VCaP (cell line): ENCODE measurements at regions not wholly inside any gene's neighbourhood (a gene's known extent, or its start where the extent isn't known, plus 50 kb on each side); places are given as distances from the start of the nearest gene placed in this dataset.

ENCODE experiments used
- H3K27ac ChIP-seq: fragments of 450-650 bp; 2 replicates; pipeline ENCODE4 v1.5.1; 2017
- CTCF ChIP-seq: fragments of 450-650 bp; conservative IDR thresholded peaks from 2 replicates; pipeline ENCODE4 v1.5.1; 2017; ENCODE audit warnings: mild to moderate bottlenecking, moderate library complexity

- no peak for TF ChIP-seq CTCF
- H3K27ac ChIP-seq = no peak overlapping the region
These were observed 448.7 kb upstream of the HNRNPA3 start for GRCh38 chr2:176763851-176764404.

GRCh38 chr2:176764921-176765320 is 447.7 kb upstream of the HNRNPA3 start:
- H3K27ac ChIP-seq = no peak overlapping the region
- TF ChIP-seq CTCF = no peak

DNA sequence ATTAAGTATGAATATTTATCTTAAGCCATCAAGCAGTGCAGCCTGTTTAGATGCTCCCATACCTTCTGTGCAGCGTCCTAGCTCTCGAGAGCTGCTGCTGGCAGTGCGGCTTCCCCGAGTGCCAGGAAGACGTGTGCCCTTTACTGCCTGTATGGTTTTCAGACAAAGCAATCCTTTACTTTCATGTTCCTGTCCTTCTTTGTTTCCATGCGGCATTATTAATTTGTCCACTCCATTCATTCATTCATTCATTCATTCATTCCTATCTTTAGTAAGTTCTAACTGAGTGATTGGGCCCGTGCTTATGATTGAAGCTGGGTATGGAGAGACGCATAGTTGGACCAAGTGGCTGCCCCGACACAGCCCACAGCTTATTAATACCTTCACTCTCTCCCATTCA is 446.6 kb upstream of the HNRNPA3 start:
- H3K27ac ChIP-seq = no peak overlapping the region
- TF ChIP-seq CTCF = no peak

- TF ChIP-seq CTCF = no peak
These were observed 444.4 kb upstream of the HNRNPA3 start for GRCh38 chr2:176768185-176768584.

GRCh38 chr2:176769021-176769420 is 443.6 kb upstream of the HNRNPA3 start:
- TF ChIP-seq CTCF = no peak
- H3K27ac ChIP-seq = no peak overlapping the region

More at GRCh38 chr2:176768185-176768584, 444.4 kb upstream of the HNRNPA3 start:
- H3K27ac ChIP-seq = no peak overlapping the region

DNA sequence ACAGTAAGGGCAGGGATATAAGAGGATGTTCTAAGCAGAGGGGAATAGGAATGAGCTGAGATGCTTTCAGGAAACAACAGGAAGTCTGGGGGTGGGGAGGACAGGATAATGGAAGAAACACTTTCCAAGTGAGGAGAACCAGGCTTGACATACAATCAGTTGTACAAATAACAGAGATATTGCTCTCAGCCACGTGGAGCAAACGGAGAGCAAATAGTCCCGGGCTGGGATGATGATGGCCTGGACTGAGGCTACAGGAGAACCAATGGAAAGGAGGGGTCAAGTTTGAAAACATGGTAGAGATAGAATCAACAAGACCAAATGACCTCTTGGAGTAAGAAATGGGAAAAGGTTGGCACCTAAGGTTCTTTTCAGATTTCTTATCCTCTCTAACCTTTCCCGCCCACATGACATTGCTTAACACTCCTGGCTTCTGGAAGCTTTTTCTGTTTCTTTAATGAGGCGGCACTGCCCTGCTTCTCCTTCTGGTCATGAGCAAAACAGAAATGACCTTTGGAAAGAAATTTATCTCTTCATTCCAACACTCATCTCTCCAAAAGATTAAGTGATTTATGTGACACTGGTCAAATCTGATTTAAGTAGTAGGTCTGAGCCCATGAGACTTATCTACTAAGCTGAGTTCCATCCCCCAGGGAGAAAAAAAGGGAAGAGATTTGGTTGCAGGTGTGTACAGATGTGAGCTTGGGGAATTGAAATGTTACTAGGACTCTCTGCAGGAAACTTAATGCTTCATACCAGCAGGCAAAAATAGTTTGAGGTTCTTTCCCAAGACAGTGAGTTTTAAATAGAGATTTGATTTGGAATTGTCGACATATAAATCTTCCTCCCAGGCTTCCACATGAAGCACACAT is 442.9 kb upstream of the HNRNPA3 start:
- no peak for TF ChIP-seq CTCF
- no peak overlapping the region for H3K27ac ChIP-seq

GRCh38 chr2:176772816-176773215 is 439.8 kb upstream of the HNRNPA3 start:
- no peak overlapping the region for H3K27ac ChIP-seq
- TF ChIP-seq CTCF = no peak
